HepG2 (cell line): ENCODE measurements at regions not wholly inside any gene's neighbourhood (a gene's known extent, or its start where the extent isn't known, plus 50 kb on each side); places are given as distances from the start of the nearest gene placed in this dataset.

Experiments used
- ATAC-seq: fragments of 200-7000 bp; cut with Tn5 transposase; 3 replicates; pipeline ENCODE4 v1.9.1; 2020; ENCODE audit warnings: mild to moderate bottlenecking, moderate library complexity
- BruUV-seq: library from RNA; stranded (reverse); fragments of 400-500 nt; replicated peaks from 2 replicates; lab custom pipeline; 2021; lab: Mats Ljungman, UMichigan
- CTCF ChIA-PET: fragments of 300-600 bp; formaldehyde crosslinking; extraction: SDS; loops from one replicate; lab custom pipeline; 2021; ENCODE audit warnings: low total read pairs, inconsistent platforms, low intra/inter-chr PET ratio; lab: Yijun Ruan, JAX
- POLR2A ChIA-PET: fragments of 350-600 bp; sonication (Branson Sonifier 250); formaldehyde crosslinking; loops from one replicate; lab custom pipeline; 2020; ENCODE audit warnings: antibody characterized with exemption, inconsistent platforms; lab: Yijun Ruan, JAX
- DNase-seq: peaks from one replicate; pipeline ENCODE4 v3.0.0-alpha.2; 2015; ENCODE audit warnings: low spot score
- FAIRE-seq: peaks from 3 replicates; lab custom pipeline; 2011; peaks lifted over from hg19 to GRCh38; lab: Jason Lieb, UNC
- H2AFZ ChIP-seq: one replicate; pipeline ENCODE4 v1.6.1; 2011; ENCODE audit warnings: low read length, inconsistent platforms
- H3K27ac ChIP-seq: fragments of 300-600 bp; 3 replicates; pipeline ENCODE4 v1.8.0; 2011; ENCODE audit warnings: mixed run types, mild to moderate bottlenecking, mixed read lengths, low read length, inconsistent platforms; ENCODE audit not compliant: insufficient read depth; ENCODE audit errors: extremely low read length
- H3K27me3 ChIP-seq, 2 experiments: fragments of 200-600 bp in 1 of 2; 2 replicates in 1 of 2; 3 replicates in 1 of 2; pipeline versions ENCODE4 v1.6.0 to v1.8.0; 2011; ENCODE audit warnings: low read length in 2 of 2, mild to moderate bottlenecking in 2 of 2, moderate library complexity in 2 of 2, inconsistent platforms in 1 of 2; ENCODE audit not compliant: insufficient read depth in 2 of 2, control insufficient read depth in 1 of 2
- H3K36me3 ChIP-seq, 2 experiments: fragments of 200-600 bp in 1 of 2; replicated peaks in 1 of 2; 2 replicates in 1 of 2; 3 replicates in 1 of 2; pipeline versions ENCODE4 v1.5.1 to v1.8.0; 2011; ENCODE audit warnings: low read length in 2 of 2, inconsistent platforms in 1 of 2; ENCODE audit not compliant: insufficient read depth in 2 of 2, control insufficient read depth in 1 of 2
- H3K4me1 ChIP-seq: 2 replicates; pipeline ENCODE4 v1.5.1; 2012; ENCODE audit warnings: low read length, inconsistent platforms; ENCODE audit not compliant: insufficient read depth
- H3K4me2 ChIP-seq: 2 replicates; pipeline ENCODE4 v1.6.0; 2011; ENCODE audit warnings: low read depth, low read length, inconsistent platforms
- H3K4me3 ChIP-seq, 3 experiments: fragments of 200-600 bp in 1 of 3; sonication (generic), shearing (Covaris generic) in 1 of 3; replicated peaks in 1 of 3; 2 replicates each; pipeline ENCODE4 v1.5.1; 2011 to 2016; ENCODE audit warnings: low read length in 3 of 3, inconsistent platforms in 2 of 3, low read depth in 2 of 3, mild to moderate bottlenecking in 2 of 3, control low read depth in 1 of 3, mixed read lengths in 1 of 3; ENCODE audit not compliant: insufficient read depth in 1 of 3
- H3K79me2 ChIP-seq: one replicate; pipeline ENCODE4 v1.6.1; 2011; ENCODE audit warnings: low read length, inconsistent platforms; ENCODE audit not compliant: insufficient read depth
- H3K9ac ChIP-seq: 2 replicates; pipeline ENCODE4 v1.6.0; 2011; ENCODE audit warnings: mild to moderate bottlenecking, low read depth, low read length, inconsistent platforms; ENCODE audit not compliant: insufficient read depth
- H3K9me3 ChIP-seq: 2 replicates; pipeline ENCODE4 v1.5.1; 2012; ENCODE audit warnings: mild to moderate bottlenecking, low read length
- H4K20me1 ChIP-seq: 2 replicates; pipeline ENCODE4 v1.6.0; 2011; ENCODE audit warnings: inconsistent platforms, mild to moderate bottlenecking, low read length, moderate library complexity; ENCODE audit not compliant: insufficient read depth
- ARID2 ChIP-seq: sonication (generic); formaldehyde crosslinking; IDR thresholded peaks from 2 replicates; pipeline ENCODE4 v1.8.1; 2022; ENCODE audit warnings: mild to moderate bottlenecking, missing genetic modification reagents, borderline replicate concordance
- CCDC6 ChIP-seq: sonication (generic); formaldehyde crosslinking; IDR thresholded peaks from 2 replicates; pipeline ENCODE4 v1.8.1; 2022; ENCODE audit warnings: mild to moderate bottlenecking, missing genetic modification reagents, moderate library complexity
- ZNF431 ChIP-seq: sonication (generic); formaldehyde crosslinking; IDR thresholded peaks from 2 replicates; pipeline ENCODE4 v1.9.0; 2022; ENCODE audit warnings: missing genetic modification reagents, low read depth, mild to moderate bottlenecking, borderline replicate concordance
- WGBS: methylation state at CpG from one replicate; pipeline ENCODE4 v1.1.6; 2017; ENCODE audit warnings: low lambda C conversion rate; 5-methylcytosine and 5-hydroxymethylcytosine counted together
- in situ Hi-C: cut with HindIII; loops from 2 replicates; pipeline ENCODE4 v1.10.0; 2017; ENCODE audit warnings: low pct_unique_long_range_greater_than_20kb; ENCODE audit not compliant: extremely low pct_ligation_motif_present
- intact Hi-C: fragments of 100-400 bp; cut with micrococcal nuclease; formaldehyde crosslinking; loops from one replicate; pipeline ENCODE4 v1.10.0; 2022; ENCODE audit not compliant: unreplicated experiment
- TF ChIP-seq, protein P1 (sequence below): sonication (generic); formaldehyde crosslinking; IDR thresholded peaks from 2 replicates; pipeline ENCODE4 v1.8.0; 2022; ENCODE audit warnings: mild to moderate bottlenecking, missing genetic modification reagents, moderate library complexity
- TF ChIP-seq, protein P2 (sequence below): sonication (generic); formaldehyde crosslinking; IDR thresholded peaks from 2 replicates; pipeline ENCODE4 v1.9.0; 2021; ENCODE audit warnings: mild to moderate bottlenecking, missing genetic modification reagents
- TF ChIP-seq, protein P3 (sequence below): fragments of 450-650 bp; IDR thresholded peaks from 2 replicates; pipeline ENCODE4 v1.6.1; 2017; ENCODE audit warnings: mild to moderate bottlenecking

DNA sequence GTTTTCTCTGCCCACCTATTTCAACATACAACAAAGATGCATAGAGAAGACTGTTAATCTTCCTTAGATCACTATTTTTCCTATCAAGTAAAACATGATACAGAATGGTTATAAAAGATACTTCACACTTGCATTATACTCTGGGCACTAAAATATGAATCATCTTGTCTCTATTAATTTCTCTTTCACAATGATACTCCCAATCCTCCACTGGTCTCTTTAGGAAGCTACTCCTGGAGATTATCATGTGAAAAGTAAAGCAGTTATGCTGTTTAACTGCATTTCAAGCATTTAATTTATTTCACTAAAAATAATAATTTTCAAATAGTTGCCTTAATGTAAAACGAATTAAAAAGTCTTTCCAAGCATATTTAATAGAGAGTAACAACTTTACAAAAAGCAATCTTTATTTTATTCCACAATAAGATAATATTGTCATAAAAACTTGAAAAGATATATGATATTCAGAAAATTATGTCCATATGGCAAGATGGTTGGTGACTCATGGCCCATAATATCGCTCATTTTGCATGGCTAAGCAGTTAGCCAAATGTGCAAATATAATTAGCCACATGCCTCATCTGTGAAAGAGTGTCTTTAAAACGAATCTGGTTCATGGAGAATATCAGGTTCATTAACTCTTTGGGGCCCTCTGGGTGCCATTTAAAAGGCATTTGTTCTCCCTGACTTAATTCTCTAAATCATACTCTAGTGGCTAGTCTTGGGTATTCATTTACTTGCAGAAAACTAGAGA is 1569.0 kb upstream of the B3GALT2 start:
- Histone ChIP-seq H3K27ac (no peak overlapping the region), H3K4me2 (no peak overlapping the region), H4K20me1 (no peaks in the 10 kb centered on the region), H3K9ac (no peak overlapping the region), H3K36me3 (no peaks in the 10 kb centered on the region), H3K27me3 (no peaks in the 10 kb centered on the region), H3K9me3 (no peaks in the 10 kb centered on the region)
- CTCF ChIA-PET = no interaction called here
- no TSS peak for BruUV-seq
- intact Hi-C loops = no loop called here
- no peak for FAIRE-seq
- WGBS = 1% methylated on average over 3 of the region's 3 CpGs
- TF ChIP-seq ZNF431 (no peak), CCDC6 (CRISPR knock-in tag) (no peak), ARID2 (no peak)
- TF ChIP-seq, protein P1, sequence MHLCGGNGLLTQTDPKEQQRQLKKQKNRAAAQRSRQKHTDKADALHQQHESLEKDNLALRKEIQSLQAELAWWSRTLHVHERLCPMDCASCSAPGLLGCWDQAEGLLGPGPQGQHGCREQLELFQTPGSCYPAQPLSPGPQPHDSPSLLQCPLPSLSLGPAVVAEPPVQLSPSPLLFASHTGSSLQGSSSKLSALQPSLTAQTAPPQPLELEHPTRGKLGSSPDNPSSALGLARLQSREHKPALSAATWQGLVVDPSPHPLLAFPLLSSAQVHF (CRISPR knock-in tag) = no peak
- TF ChIP-seq, protein P2, sequence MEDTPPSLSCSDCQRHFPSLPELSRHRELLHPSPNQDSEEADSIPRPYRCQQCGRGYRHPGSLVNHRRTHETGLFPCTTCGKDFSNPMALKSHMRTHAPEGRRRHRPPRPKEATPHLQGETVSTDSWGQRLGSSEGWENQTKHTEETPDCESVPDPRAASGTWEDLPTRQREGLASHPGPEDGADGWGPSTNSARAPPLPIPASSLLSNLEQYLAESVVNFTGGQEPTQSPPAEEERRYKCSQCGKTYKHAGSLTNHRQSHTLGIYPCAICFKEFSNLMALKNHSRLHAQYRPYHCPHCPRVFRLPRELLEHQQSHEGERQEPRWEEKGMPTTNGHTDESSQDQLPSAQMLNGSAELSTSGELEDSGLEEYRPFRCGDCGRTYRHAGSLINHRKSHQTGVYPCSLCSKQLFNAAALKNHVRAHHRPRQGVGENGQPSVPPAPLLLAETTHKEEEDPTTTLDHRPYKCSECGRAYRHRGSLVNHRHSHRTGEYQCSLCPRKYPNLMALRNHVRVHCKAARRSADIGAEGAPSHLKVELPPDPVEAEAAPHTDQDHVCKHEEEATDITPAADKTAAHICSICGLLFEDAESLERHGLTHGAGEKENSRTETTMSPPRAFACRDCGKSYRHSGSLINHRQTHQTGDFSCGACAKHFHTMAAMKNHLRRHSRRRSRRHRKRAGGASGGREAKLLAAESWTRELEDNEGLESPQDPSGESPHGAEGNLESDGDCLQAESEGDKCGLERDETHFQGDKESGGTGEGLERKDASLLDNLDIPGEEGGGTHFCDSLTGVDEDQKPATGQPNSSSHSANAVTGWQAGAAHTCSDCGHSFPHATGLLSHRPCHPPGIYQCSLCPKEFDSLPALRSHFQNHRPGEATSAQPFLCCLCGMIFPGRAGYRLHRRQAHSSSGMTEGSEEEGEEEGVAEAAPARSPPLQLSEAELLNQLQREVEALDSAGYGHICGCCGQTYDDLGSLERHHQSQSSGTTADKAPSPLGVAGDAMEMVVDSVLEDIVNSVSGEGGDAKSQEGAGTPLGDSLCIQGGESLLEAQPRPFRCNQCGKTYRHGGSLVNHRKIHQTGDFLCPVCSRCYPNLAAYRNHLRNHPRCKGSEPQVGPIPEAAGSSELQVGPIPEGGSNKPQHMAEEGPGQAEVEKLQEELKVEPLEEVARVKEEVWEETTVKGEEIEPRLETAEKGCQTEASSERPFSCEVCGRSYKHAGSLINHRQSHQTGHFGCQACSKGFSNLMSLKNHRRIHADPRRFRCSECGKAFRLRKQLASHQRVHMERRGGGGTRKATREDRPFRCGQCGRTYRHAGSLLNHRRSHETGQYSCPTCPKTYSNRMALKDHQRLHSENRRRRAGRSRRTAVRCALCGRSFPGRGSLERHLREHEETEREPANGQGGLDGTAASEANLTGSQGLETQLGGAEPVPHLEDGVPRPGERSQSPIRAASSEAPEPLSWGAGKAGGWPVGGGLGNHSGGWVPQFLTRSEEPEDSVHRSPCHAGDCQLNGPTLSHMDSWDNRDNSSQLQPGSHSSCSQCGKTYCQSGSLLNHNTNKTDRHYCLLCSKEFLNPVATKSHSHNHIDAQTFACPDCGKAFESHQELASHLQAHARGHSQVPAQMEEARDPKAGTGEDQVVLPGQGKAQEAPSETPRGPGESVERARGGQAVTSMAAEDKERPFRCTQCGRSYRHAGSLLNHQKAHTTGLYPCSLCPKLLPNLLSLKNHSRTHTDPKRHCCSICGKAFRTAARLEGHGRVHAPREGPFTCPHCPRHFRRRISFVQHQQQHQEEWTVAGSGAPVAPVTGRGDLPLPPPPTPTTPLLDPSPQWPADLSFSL (CRISPR knock-in tag) = no peak
- TF ChIP-seq, protein P3, sequence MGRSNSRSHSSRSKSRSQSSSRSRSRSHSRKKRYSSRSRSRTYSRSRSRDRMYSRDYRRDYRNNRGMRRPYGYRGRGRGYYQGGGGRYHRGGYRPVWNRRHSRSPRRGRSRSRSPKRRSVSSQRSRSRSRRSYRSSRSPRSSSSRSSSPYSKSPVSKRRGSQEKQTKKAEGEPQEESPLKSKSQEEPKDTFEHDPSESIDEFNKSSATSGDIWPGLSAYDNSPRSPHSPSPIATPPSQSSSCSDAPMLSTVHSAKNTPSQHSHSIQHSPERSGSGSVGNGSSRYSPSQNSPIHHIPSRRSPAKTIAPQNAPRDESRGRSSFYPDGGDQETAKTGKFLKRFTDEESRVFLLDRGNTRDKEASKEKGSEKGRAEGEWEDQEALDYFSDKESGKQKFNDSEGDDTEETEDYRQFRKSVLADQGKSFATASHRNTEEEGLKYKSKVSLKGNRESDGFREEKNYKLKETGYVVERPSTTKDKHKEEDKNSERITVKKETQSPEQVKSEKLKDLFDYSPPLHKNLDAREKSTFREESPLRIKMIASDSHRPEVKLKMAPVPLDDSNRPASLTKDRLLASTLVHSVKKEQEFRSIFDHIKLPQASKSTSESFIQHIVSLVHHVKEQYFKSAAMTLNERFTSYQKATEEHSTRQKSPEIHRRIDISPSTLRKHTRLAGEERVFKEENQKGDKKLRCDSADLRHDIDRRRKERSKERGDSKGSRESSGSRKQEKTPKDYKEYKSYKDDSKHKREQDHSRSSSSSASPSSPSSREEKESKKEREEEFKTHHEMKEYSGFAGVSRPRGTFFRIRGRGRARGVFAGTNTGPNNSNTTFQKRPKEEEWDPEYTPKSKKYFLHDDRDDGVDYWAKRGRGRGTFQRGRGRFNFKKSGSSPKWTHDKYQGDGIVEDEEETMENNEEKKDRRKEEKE = no peak
- TF ChIP-seq, all 625 proteins: peak for 0
- Histone ChIP-seq H3K4me3 (no peak overlapping the region), H3K4me1 (no peaks in the 10 kb centered on the region), H2AFZ (no peak overlapping the region), H3K79me2 (no peaks in the 10 kb centered on the region)
- in situ Hi-C loops = no loop called here
- POLR2A ChIA-PET = no interaction called here
- no peak for ATAC-seq
- no peak for DNase-seq
